ENCODE measurements at regions not wholly inside any gene's neighbourhood (a gene's known extent, or its start where the extent isn't known, plus 50 kb on each side); places are given as distances from the start of the nearest gene placed in this dataset.

GRCh38 chr7:131232768-131233167 is 94.9 kb upstream of the MKLN1 start:
- DNase-seq = no peak
- intact Hi-C loops (cut with DNase I) = no loop called here
- no peak for TF ChIP-seq POLR2A (IDR thresholded peaks at IDR 0.05)
- TF ChIP-seq CTCF (IDR thresholded peaks at IDR 0.05) = no peak
- Histone ChIP-seq H3K27me3 (no peaks in the 10 kb centered on the region), H3K27ac (no peak overlapping the region), H3K36me3 (no peaks in the 10 kb centered on the region), H3K4me1 (no peaks in the 10 kb centered on the region), H3K9me3 (no peaks in the 10 kb centered on the region), H3K4me3 (replicated peaks in 1 of 3) (no peak overlapping the region)
- WGBS, 2 donors = 91 to 95% methylated on average over 9 of the region's 9 CpGs

GRCh38 chr7:131233193-131233592 is 94.5 kb upstream of the MKLN1 start:
- TF ChIP-seq CTCF (IDR thresholded peaks at IDR 0.05) = no peak
- TF ChIP-seq POLR2A (IDR thresholded peaks at IDR 0.05) = no peak
- Histone ChIP-seq H3K27ac (no peak overlapping the region), H3K27me3 (no peaks in the 10 kb centered on the region), H3K4me3 (replicated peaks in 1 of 3) (no peak overlapping the region), H3K36me3 (no peaks in the 10 kb centered on the region), H3K4me1 (no peaks in the 10 kb centered on the region), H3K9me3 (no peaks in the 10 kb centered on the region)
- intact Hi-C loops (cut with DNase I) = no loop called here
- no peak for DNase-seq
- WGBS, 2 donors = 93 to 97% methylated on average over 4 of the region's 4 CpGs

- Histone ChIP-seq H3K27ac (peak overlapping the region in 1 of 3 donors; percentile 16), H3K36me3 (no peaks in the 10 kb centered on the region), H3K9me3 (no peaks in the 10 kb centered on the region), H3K27me3 (no peaks in the 10 kb centered on the region), H3K4me1 (no peaks in the 10 kb centered on the region), H3K4me3 (replicated peaks in 1 of 3) (no peak overlapping the region)
- TF ChIP-seq POLR2A (IDR thresholded peaks at IDR 0.05) = no peak
- TF ChIP-seq CTCF (IDR thresholded peaks at IDR 0.05) = no peak
- 56 to 59% methylated on average over 8 of the region's 8 CpGs for WGBS, 2 donors
- intact Hi-C loops (cut with DNase I) = no loop called here
- no peak for DNase-seq
Measured at GRCh38 chr7:131234719-131235488, 92.8 kb upstream of the MKLN1 start.

GRCh38 chr7:131235489-131236317 is 92.0 kb upstream of the MKLN1 start:
- DNase-seq = no peak
- Histone ChIP-seq H3K4me3 (replicated peaks in 1 of 3) (no peak overlapping the region), H3K27me3 (no peaks in the 10 kb centered on the region), H3K27ac (peak overlapping the region in 1 of 3 donors; percentile 16), H3K36me3 (no peaks in the 10 kb centered on the region), H3K4me1 (no peaks in the 10 kb centered on the region), H3K9me3 (no peaks in the 10 kb centered on the region)
- 49 to 55% methylated on average over 13 of the region's 13 CpGs for WGBS, 2 donors
- TF ChIP-seq CTCF (IDR thresholded peaks at IDR 0.05) = no peak
- intact Hi-C loops (cut with DNase I) = no loop called here

- Histone ChIP-seq H3K4me3 (replicated peaks in 1 of 3) (no peak overlapping the region), H3K27me3 (no peaks in the 10 kb centered on the region), H3K36me3 (no peaks in the 10 kb centered on the region), H3K27ac (no peak overlapping the region), H3K9me3 (no peaks in the 10 kb centered on the region), H3K4me1 (no peaks in the 10 kb centered on the region)
- 84 to 88% methylated on average over 6 of the region's 6 CpGs for WGBS, 2 donors
- intact Hi-C loops (cut with DNase I) = no loop called here
- DNase-seq = no peak
- no peak for TF ChIP-seq POLR2A (IDR thresholded peaks at IDR 0.05)
- no peak for TF ChIP-seq CTCF (IDR thresholded peaks at IDR 0.05)
Measured at GRCh38 chr7:131236318-131236672, 91.4 kb upstream of the MKLN1 start.
